GM20000 (cell line): ENCODE measurements at regions not wholly inside any gene's neighbourhood (a gene's known extent, or its start where the extent isn't known, plus 50 kb on each side); places are given as distances from the start of the nearest gene placed in this dataset.

Experiments
- DNase-seq: peaks from one replicate; pipeline ENCODE4 v3.0.0; 2012; ENCODE audit warnings: low spot score
- CTCF ChIP-seq: IDR thresholded peaks from 2 replicates; pipeline ENCODE4 v1.5.1; 2012; ENCODE audit warnings: mild to moderate bottlenecking, control low read depth; ENCODE audit errors: extremely low read depth, missing control alignments

GRCh38 chr1:59172693-59173092, 124.2 kb upstream of the FGGY start:
- TF ChIP-seq CTCF: no peak
- DNase-seq: no peak

GRCh38 chr1:59173721-59174120, 123.2 kb upstream of the FGGY start:
- no peak for TF ChIP-seq CTCF
- DNase-seq: no peak

GRCh38 chr1:59176471-59176870, 120.4 kb upstream of the FGGY start:
- DNase-seq: no peak
- no peak for TF ChIP-seq CTCF

DNA sequence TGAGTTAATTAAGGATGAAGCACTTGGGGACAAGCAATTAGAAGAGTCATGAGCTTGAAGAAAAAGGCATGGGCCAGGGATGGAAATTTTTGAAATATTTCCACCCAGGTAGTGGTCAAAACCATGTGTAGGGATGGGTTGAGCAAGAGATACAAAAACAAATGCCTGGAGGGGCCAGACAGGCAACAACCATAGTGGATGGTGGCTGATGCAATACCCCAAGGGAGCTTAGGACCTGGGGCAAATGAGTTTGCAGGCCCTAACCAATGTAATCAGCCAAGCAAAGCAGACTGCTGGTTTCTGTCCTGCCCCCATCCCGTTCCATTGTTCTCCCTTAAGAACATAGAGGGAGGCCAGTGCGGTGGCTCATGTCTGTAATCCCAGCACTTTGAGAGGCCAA, 119.1 kb upstream of the FGGY start:
- DNase-seq: no peak
- TF ChIP-seq CTCF: no peak

DNA sequence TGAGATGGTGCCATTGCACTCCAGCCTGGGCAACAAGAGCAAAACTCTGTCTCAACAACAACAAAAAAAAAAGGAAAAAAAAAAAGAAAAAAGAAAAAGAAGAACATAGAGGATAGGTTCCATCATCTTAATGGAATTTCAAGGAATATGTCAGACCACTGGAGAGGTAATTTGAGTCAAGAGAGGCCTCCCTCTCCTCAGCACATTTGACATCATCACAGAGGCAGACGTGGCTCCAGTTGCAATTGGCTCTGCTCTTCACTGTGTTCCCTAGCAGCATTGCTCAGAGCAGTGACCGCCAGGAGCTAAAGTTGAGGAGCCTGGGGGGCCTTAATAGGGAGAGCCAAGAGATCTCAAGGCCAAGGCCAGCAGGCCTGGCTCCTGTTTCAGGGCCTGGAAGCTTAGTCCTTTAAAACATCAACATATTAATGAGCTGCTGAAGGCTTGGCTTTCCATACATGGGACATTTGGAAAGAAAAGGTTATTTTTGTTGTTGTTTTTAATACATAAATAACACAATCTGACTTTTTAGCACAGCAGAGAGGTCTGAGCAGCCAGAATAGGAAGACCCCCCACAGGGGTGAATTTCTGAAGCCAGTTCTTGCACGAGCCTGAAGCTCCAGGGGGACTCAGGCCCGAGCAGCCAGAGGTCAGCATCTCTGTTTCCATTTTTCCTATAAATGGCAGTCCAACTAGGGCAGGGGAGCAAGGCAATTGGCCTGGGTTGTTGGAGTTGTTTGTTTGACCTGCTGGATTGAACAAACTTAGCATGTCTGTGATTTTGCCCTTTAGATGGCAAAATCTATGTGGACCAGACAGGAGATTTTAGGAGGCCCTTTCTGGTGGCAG, 118.3 kb upstream of the FGGY start:
- no peak for DNase-seq
- no peak for TF ChIP-seq CTCF

- DNase-seq: no peak
- TF ChIP-seq CTCF: no peak
These were observed 117.2 kb upstream of the FGGY start for GRCh38 chr1:59179673-59180072.

DNA sequence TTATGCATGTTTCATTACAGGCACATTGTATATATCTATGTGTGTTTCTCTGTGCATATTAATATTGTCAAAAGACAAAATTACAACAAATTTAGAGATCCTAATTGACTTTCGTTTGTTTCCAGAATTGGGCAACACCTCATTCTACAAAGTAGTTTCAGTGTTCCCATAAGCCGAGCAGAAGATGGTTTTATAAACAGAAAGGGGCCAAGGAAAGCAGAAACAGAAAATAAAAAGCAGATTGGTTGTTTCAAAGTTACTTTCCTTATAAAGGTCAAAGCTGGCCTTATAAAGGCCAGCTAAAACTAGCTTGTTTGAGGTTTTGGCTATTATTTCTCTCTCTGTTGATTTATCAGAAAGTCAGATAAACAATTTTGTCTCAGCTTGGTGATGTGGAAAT, 116.2 kb upstream of the FGGY start:
- DNase-seq: no peak
- no peak for TF ChIP-seq CTCF
